GM12872 (cell line): ENCODE measurements at regions not wholly inside any gene's neighbourhood (a gene's known extent, or its start where the extent isn't known, plus 50 kb on each side); places are given as distances from the start of the nearest gene placed in this dataset.

Source experiments
- TF ChIP-seq, protein P1 (sequence below): IDR thresholded peaks from 3 replicates; pipeline ENCODE4 v1.5.1; 2011; ENCODE audit warnings: low read depth, mild to moderate bottlenecking, low read length, moderate library complexity; ENCODE audit not compliant: insufficient read depth

DNA sequence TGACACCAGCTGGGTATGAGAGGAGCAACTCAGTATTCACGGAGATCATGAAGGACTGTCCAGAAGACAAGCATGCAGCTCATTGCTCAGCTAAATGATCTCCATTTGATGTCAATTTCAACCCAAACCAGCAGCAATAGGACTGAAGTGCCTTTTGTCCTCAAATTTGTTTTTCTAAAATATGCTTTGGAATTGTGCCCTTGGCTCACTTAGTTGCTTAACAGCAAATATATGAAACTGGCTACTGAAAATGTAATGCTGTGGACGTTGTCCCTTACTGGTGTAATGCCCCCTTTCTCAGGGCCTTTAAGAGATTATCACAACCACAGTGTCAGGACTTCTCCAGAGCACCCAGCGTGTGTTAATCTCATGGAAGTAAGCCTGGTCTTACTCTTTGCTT, 236.2 kb downstream of the SKIDA1 start:
- TF ChIP-seq, protein P1, sequence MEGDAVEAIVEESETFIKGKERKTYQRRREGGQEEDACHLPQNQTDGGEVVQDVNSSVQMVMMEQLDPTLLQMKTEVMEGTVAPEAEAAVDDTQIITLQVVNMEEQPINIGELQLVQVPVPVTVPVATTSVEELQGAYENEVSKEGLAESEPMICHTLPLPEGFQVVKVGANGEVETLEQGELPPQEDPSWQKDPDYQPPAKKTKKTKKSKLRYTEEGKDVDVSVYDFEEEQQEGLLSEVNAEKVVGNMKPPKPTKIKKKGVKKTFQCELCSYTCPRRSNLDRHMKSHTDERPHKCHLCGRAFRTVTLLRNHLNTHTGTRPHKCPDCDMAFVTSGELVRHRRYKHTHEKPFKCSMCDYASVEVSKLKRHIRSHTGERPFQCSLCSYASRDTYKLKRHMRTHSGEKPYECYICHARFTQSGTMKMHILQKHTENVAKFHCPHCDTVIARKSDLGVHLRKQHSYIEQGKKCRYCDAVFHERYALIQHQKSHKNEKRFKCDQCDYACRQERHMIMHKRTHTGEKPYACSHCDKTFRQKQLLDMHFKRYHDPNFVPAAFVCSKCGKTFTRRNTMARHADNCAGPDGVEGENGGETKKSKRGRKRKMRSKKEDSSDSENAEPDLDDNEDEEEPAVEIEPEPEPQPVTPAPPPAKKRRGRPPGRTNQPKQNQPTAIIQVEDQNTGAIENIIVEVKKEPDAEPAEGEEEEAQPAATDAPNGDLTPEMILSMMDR: no peak

DNA sequence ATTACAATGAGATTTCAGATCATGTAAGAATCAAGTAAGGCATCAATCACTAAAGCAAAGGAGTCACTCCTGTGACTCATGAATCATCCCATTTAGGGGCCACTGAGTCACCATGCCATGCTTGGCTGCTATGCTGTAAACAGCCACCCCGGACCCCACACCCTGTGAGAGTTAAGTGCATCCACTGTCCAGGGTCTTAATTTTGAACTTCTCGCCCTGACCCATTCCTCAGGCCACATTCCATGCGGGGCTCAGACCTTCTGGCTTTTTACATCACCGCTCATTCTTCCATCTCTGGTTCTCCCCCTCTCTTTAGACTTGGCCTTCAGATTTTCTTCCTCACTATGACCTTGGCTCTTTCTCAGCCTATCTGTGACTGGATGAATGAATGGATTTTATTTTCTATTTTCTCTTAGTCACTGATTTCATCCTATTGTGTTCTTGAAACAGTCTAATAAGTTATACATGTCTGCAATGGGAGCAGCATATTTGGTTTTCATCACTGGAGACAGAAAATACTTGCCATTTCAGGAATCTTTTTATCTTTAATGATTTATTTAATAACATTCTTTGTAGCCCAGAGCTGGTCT, 239.6 kb downstream of the SKIDA1 start:
- TF ChIP-seq, protein P1: no peak

DNA sequence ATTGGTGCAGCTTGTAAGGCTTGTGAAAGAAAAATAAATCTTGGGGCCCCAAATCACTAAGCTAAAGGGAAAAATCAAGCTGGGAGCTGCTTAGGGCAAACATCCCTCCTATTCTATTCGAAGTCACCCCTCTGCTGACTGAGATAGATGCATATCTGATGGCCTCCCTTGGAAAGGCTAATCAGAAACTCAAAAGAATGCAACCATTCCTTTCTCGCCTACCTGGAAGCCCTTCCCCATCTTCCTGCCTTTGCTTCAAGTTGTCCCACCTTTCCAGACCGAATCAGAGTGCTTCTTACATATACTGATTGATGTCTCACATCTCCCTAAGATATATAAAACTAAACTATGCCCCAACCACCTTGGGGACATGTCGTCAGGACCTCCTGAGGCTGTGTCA, 240.3 kb downstream of the SKIDA1 start:
- TF ChIP-seq, protein P1: no peak

DNA sequence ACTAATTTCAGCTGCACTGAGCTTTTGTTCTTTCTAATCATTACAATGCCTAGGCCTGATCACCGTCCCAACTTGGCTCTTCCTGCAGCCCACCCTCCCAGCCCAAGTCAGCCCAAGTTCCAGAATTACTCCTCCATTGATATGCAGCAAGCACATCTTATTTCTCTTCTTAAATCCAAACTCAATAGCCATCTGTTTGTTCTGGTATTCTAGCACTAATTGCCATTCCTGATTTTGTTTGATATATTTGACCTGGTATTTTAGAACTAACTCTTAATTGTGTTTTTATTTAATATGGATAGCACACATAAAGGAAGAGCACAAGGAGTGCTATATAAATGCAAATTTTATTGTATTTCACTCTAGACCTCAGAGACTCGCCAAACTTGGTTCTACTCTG, 241.2 kb downstream of the SKIDA1 start:
- TF ChIP-seq, protein P1: no peak

DNA sequence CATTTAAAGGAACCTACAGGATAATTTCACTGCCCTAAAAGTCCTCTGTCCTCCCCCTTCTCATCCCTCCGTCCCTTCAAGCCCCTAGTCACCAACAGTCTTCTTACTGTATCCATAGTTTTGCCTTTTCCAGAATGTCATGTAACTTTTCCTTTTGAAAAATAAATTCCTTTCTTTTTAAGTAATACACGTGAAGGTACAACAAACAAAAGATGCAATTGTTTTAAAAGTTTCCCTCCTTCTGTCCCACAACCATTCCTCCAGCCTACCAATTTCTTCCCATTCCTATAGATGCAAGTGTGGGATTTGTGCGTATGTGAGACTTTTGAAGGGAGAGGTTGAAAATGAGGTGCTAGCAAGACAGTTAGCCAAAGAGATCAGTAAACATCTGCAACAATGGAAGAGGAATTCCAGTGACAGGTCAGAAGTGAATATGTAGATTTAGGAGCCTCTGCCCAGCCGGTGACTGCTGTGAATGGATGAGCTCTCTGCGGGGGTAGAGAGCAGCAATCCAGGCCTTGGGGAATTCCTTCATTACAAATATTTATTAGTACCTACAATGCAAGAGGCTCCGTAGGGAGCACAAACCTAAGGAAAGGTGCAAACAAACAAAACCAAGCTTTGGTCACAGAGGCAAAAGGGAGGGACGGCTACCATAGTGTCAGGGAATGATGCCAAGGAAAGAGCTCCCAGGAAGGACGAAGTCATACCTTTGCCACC, 243.6 kb downstream of the SKIDA1 start:
- TF ChIP-seq, protein P1: no peak

DNA sequence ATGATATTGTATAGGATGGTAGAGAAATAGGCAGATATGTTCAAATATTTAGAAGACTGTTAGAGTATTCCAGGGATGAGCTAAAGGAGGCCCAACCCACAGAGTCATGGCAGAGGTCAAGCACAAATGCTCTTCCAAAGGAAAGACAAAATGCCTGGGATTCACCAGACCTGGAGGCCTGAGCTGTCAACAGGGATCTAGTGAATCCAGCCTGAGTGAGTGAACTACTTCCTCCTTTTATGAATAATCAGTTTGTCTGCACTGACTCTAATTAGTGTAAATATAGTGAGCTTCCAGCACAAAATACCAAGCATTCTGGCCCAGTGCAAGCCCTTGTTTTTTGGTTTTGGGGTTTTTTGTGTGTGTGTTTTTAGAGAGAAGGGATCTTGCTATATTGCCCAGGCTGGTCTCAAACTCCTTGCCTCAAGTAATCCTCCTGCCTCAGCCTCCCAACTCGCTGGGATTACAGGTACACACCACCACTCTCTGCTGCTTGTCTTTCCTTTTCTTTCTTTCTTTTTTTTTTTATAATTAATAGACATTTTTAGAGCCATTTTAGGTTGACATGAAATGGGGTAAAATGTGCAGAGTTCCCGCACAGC, 244.4 kb downstream of the SKIDA1 start:
- TF ChIP-seq, protein P1: no peak

DNA sequence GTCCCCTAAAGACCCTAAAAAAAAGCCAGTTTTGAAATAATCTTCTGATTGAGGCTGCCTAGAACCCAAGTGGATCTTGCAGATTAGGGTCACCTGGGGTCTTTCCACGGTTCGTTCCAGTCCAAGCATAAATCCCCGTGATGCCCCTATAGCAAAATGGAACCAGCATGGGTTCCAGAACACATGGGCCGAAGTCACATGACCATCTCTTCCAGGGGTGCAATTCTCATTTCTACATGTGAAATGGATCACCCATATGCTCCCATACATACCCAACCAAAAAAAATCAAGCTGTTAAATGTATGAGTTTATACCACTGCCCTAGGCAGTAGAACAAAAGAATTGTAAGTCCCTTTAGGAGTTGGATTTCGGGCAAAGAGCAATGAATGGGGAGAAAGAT, 245.4 kb downstream of the SKIDA1 start:
- TF ChIP-seq, protein P1: no peak
